ENCODE measurements at regions not wholly inside any gene's neighbourhood (a gene's known extent, or its start where the extent isn't known, plus 50 kb on each side); places are given as distances from the start of the nearest gene placed in this dataset.

- H3K4me3 ChIP-seq (ENCODE audit: control insufficient read depth in 1 of 2, extremely low read depth in 1 of 2, low read length in 1 of 2) = no peak overlapping the region
- H3K27ac ChIP-seq (ENCODE audit: low read length) = no peak overlapping the region
- CTCF ChIA-PET = no interaction called here
- no peaks in the 10 kb centered on the region for H3K27me3 Mint-ChIP-seq
- no peaks in the 10 kb centered on the region for H3K9me3 ChIP-seq
- H3K27me3 ChIP-seq (replicated peaks in 1 of 2; ENCODE audit: control insufficient read depth in 2 of 2, extremely low read depth in 1 of 2, insufficient read depth in 2 of 2, low read length in 1 of 2) = no peaks in the 10 kb centered on the region
- ATAC-seq (replicated peaks in 1 of 4) (no peak), DNase-seq (no peak)
- WGBS (ENCODE audit: insufficient coverage) = 100% methylated on average over 1 of the region's 5 CpGs
- H3K4me1 ChIP-seq (ENCODE audit: control insufficient read depth in 1 of 2, extremely low read depth in 1 of 2, insufficient read depth in 2 of 2, low read length in 2 of 2) = no peaks in the 10 kb centered on the region
- peaks cover 5 to 24% (median 14%) of the 10 kb centered on the region in 3 donors for H3K9me3 Mint-ChIP-seq
- POLR2A ChIA-PET = no interaction called here
- no peak overlapping the region for H3K27ac Mint-ChIP-seq
- no peaks in the 10 kb centered on the region for H3K4me1 Mint-ChIP-seq
- H3K36me3 Mint-ChIP-seq = no peaks in the 10 kb centered on the region
- H3K36me3 ChIP-seq (ENCODE audit: control insufficient read depth in 2 of 2, extremely low read depth in 1 of 2, insufficient read depth in 1 of 2, low read length in 1 of 2) = no peaks in the 10 kb centered on the region
- H3K4me3 Mint-ChIP-seq = no peak overlapping the region
These were observed 1487.0 kb downstream of the LRRC4C start for GRCh38 chr11:39972461-39972860.

- Mint-ChIP-seq H3K27ac (no peak overlapping the region), H3K4me3 (no peak overlapping the region), H3K4me1 (no peaks in the 10 kb centered on the region), H3K27me3 (no peaks in the 10 kb centered on the region), H3K36me3 (no peaks in the 10 kb centered on the region), H3K9me3 (peaks cover 5 to 21% (median 14%) of the 10 kb centered on the region in 3 donors)
- POLR2A ChIA-PET = no interaction called here
- CTCF ChIA-PET = no interaction called here
- no peak for DNase-seq
- no peak for ATAC-seq (replicated peaks in 1 of 4)
- Histone ChIP-seq H3K27ac (ENCODE audit: low read length) (no peak overlapping the region), H3K9me3 (no peaks in the 10 kb centered on the region), H3K36me3 (ENCODE audit: control insufficient read depth in 2 of 2, extremely low read depth in 1 of 2, insufficient read depth in 1 of 2, low read length in 1 of 2) (no peaks in the 10 kb centered on the region), H3K4me3 (ENCODE audit: control insufficient read depth in 1 of 2, extremely low read depth in 1 of 2, low read length in 1 of 2) (no peak overlapping the region), H3K27me3 (replicated peaks in 1 of 2; ENCODE audit: control insufficient read depth in 2 of 2, extremely low read depth in 1 of 2, insufficient read depth in 2 of 2, low read length in 1 of 2) (no peaks in the 10 kb centered on the region), H3K4me1 (ENCODE audit: control insufficient read depth in 1 of 2, extremely low read depth in 1 of 2, insufficient read depth in 2 of 2, low read length in 2 of 2) (no peaks in the 10 kb centered on the region)
- WGBS (ENCODE audit: insufficient coverage) = 80% methylated on average over 1 of the region's 3 CpGs
These were observed 1487.5 kb downstream of the LRRC4C start for GRCh38 chr11:39971938-39972337.

GRCh38 chr11:39968071-39968470 is 1491.4 kb downstream of the LRRC4C start:
- Histone ChIP-seq H3K4me3 (ENCODE audit: control insufficient read depth in 1 of 2, extremely low read depth in 1 of 2, low read length in 1 of 2) (no peak overlapping the region), H3K27ac (ENCODE audit: low read length) (no peak overlapping the region), H3K4me1 (ENCODE audit: control insufficient read depth in 1 of 2, extremely low read depth in 1 of 2, insufficient read depth in 2 of 2, low read length in 2 of 2) (no peaks in the 10 kb centered on the region), H3K9me3 (no peaks in the 10 kb centered on the region), H3K27me3 (replicated peaks in 1 of 2; ENCODE audit: control insufficient read depth in 2 of 2, extremely low read depth in 1 of 2, insufficient read depth in 2 of 2, low read length in 1 of 2) (no peaks in the 10 kb centered on the region), H3K36me3 (ENCODE audit: control insufficient read depth in 2 of 2, extremely low read depth in 1 of 2, insufficient read depth in 1 of 2, low read length in 1 of 2) (no peaks in the 10 kb centered on the region)
- Mint-ChIP-seq H3K4me1 (no peaks in the 10 kb centered on the region), H3K36me3 (no peaks in the 10 kb centered on the region), H3K27me3 (no peaks in the 10 kb centered on the region), H3K9me3 (peaks cover 5 to 28% (median 19%) of the 10 kb centered on the region in 3 donors), H3K4me3 (no peak overlapping the region), H3K27ac (no peak overlapping the region)
- POLR2A ChIA-PET = no interaction called here
- WGBS (ENCODE audit: insufficient coverage) = 100% methylated on average over 3 of the region's 5 CpGs
- CTCF ChIA-PET = interaction anchor here in 1 of 2 donors (0.6 kb wide), 1 partner anchor 1060 kb away, joined by 3 read pairs; no protein-coding TSS in a partner anchor
- no peak for DNase-seq
- no peak for ATAC-seq (replicated peaks in 1 of 4)

- H3K36me3 ChIP-seq (ENCODE audit: control insufficient read depth in 2 of 2, extremely low read depth in 1 of 2, insufficient read depth in 1 of 2, low read length in 1 of 2) = no peaks in the 10 kb centered on the region
- no peaks in the 10 kb centered on the region for H3K4me1 Mint-ChIP-seq
- H3K4me3 ChIP-seq (ENCODE audit: control insufficient read depth in 1 of 2, extremely low read depth in 1 of 2, low read length in 1 of 2) = no peak overlapping the region
- ATAC-seq (replicated peaks in 1 of 4) (no peak), DNase-seq (no peak)
- no peak overlapping the region for H3K27ac Mint-ChIP-seq
- peaks cover 0 to 25% (median 22%) of the 10 kb centered on the region in 3 donors for H3K9me3 Mint-ChIP-seq
- 88% methylated on average over 1 of the region's 5 CpGs for WGBS (ENCODE audit: insufficient coverage)
- no peaks in the 10 kb centered on the region for H3K9me3 ChIP-seq
- H3K4me1 ChIP-seq (ENCODE audit: control insufficient read depth in 1 of 2, extremely low read depth in 1 of 2, insufficient read depth in 2 of 2, low read length in 2 of 2) = no peaks in the 10 kb centered on the region
- H3K36me3 Mint-ChIP-seq = no peaks in the 10 kb centered on the region
- POLR2A ChIA-PET = no interaction called here
- no peaks in the 10 kb centered on the region for H3K27me3 ChIP-seq (replicated peaks in 1 of 2; ENCODE audit: control insufficient read depth in 2 of 2, extremely low read depth in 1 of 2, insufficient read depth in 2 of 2, low read length in 1 of 2)
- no peak overlapping the region for H3K27ac ChIP-seq (ENCODE audit: low read length)
- H3K27me3 Mint-ChIP-seq = no peaks in the 10 kb centered on the region
- CTCF ChIA-PET = no interaction called here
- no peak overlapping the region for H3K4me3 Mint-ChIP-seq
These were observed 1493.8 kb downstream of the LRRC4C start for GRCh38 chr11:39965701-39966100.

GRCh38 chr11:39960206-39960605 is 1499.2 kb downstream of the LRRC4C start:
- H3K27ac ChIP-seq (ENCODE audit: low read length) = no peak overlapping the region
- H3K4me3 ChIP-seq (ENCODE audit: control insufficient read depth in 1 of 2, extremely low read depth in 1 of 2, low read length in 1 of 2) = no peak overlapping the region
- ChIA-PET POLR2A (no interaction called here), CTCF (no interaction called here)
- ATAC-seq (replicated peaks in 1 of 4) = no peak
- no peaks in the 10 kb centered on the region for H3K36me3 ChIP-seq (ENCODE audit: control insufficient read depth in 2 of 2, extremely low read depth in 1 of 2, insufficient read depth in 1 of 2, low read length in 1 of 2)
- DNase-seq = no peak
- no peaks in the 10 kb centered on the region for H3K9me3 ChIP-seq
- Mint-ChIP-seq H3K4me1 (no peaks in the 10 kb centered on the region), H3K27me3 (no peaks in the 10 kb centered on the region), H3K36me3 (no peaks in the 10 kb centered on the region), H3K9me3 (peaks cover 0 to 13% (median 13%) of the 10 kb centered on the region in 3 donors), H3K4me3 (no peak overlapping the region), H3K27ac (no peak overlapping the region)
- H3K4me1 ChIP-seq (ENCODE audit: control insufficient read depth in 1 of 2, extremely low read depth in 1 of 2, insufficient read depth in 2 of 2, low read length in 2 of 2) = no peaks in the 10 kb centered on the region
- no peaks in the 10 kb centered on the region for H3K27me3 ChIP-seq (replicated peaks in 1 of 2; ENCODE audit: control insufficient read depth in 2 of 2, extremely low read depth in 1 of 2, insufficient read depth in 2 of 2, low read length in 1 of 2)
- no CpG with 5 or more reads among the region's 6 CpGs for WGBS (ENCODE audit: insufficient coverage)

GRCh38 chr11:39932966-39933365 is 1526.5 kb downstream of the LRRC4C start:
- CTCF ChIA-PET = interaction anchor here in 1 of 2 donors (0.6 kb wide), 1 partner anchor 13 kb away, joined by 3 read pairs; no protein-coding TSS in a partner anchor
- POLR2A ChIA-PET = no interaction called here
- no peaks in the 10 kb centered on the region for H3K27me3 ChIP-seq (replicated peaks in 1 of 2; ENCODE audit: control insufficient read depth in 2 of 2, extremely low read depth in 1 of 2, insufficient read depth in 2 of 2, low read length in 1 of 2)
- Mint-ChIP-seq H3K9me3 (peaks cover 13 to 36% (median 15%) of the 10 kb centered on the region in 3 donors), H3K27me3 (no peaks in the 10 kb centered on the region), H3K27ac (no peak overlapping the region), H3K36me3 (no peaks in the 10 kb centered on the region), H3K4me3 (no peak overlapping the region), H3K4me1 (no peaks in the 10 kb centered on the region)
- no peak overlapping the region for H3K27ac ChIP-seq (ENCODE audit: low read length)
- no peak overlapping the region for H3K4me3 ChIP-seq (ENCODE audit: control insufficient read depth in 1 of 2, extremely low read depth in 1 of 2, low read length in 1 of 2)
- ATAC-seq (replicated peaks in 1 of 4) = no peak
- DNase-seq = no peak
- H3K9me3 ChIP-seq = no peaks in the 10 kb centered on the region
- H3K36me3 ChIP-seq (ENCODE audit: control insufficient read depth in 2 of 2, extremely low read depth in 1 of 2, insufficient read depth in 1 of 2, low read length in 1 of 2) = no peaks in the 10 kb centered on the region
- no peaks in the 10 kb centered on the region for H3K4me1 ChIP-seq (ENCODE audit: control insufficient read depth in 1 of 2, extremely low read depth in 1 of 2, insufficient read depth in 2 of 2, low read length in 2 of 2)
- 81% methylated on average over 3 of the region's 3 CpGs for WGBS (ENCODE audit: insufficient coverage)

- Histone ChIP-seq H3K27ac (ENCODE audit: low read length) (no peak overlapping the region), H3K9me3 (no peaks in the 10 kb centered on the region), H3K27me3 (replicated peaks in 1 of 2; ENCODE audit: control insufficient read depth in 2 of 2, extremely low read depth in 1 of 2, insufficient read depth in 2 of 2, low read length in 1 of 2) (no peaks in the 10 kb centered on the region), H3K36me3 (ENCODE audit: control insufficient read depth in 2 of 2, extremely low read depth in 1 of 2, insufficient read depth in 1 of 2, low read length in 1 of 2) (no peaks in the 10 kb centered on the region), H3K4me1 (ENCODE audit: control insufficient read depth in 1 of 2, extremely low read depth in 1 of 2, insufficient read depth in 2 of 2, low read length in 2 of 2) (no peaks in the 10 kb centered on the region), H3K4me3 (ENCODE audit: control insufficient read depth in 1 of 2, extremely low read depth in 1 of 2, low read length in 1 of 2) (no peak overlapping the region)
- 100% methylated on average over 1 of the region's 3 CpGs for WGBS (ENCODE audit: insufficient coverage)
- no peak for ATAC-seq (replicated peaks in 1 of 4)
- DNase-seq = no peak
- H3K9me3 Mint-ChIP-seq = peaks cover 20 to 45% (median 22%) of the 10 kb centered on the region in 3 donors
- no peak overlapping the region for H3K27ac Mint-ChIP-seq
- H3K27me3 Mint-ChIP-seq = no peaks in the 10 kb centered on the region
- ChIA-PET POLR2A (no interaction called here), CTCF (no interaction called here)
- no peaks in the 10 kb centered on the region for H3K4me1 Mint-ChIP-seq
- H3K36me3 Mint-ChIP-seq = no peaks in the 10 kb centered on the region
- no peak overlapping the region for H3K4me3 Mint-ChIP-seq
These were observed 1542.2 kb downstream of the LRRC4C start for GRCh38 chr11:39917256-39917655.

Measured in T-cell (primary cell).